IPS-15b (cell line): ENCODE measurements at regions not wholly inside any gene's neighbourhood (a gene's known extent, or its start where the extent isn't known, plus 50 kb on each side); places are given as distances from the start of the nearest gene placed in this dataset.

Source experiments
- H3K27me3 ChIP-seq: one replicate; pipeline ENCODE4 v1.6.1; 2013; ENCODE audit warnings: low read length; ENCODE audit not compliant: control insufficient read depth, insufficient read depth
- H3K36me3 ChIP-seq: one replicate; pipeline ENCODE4 v1.6.1; 2013; ENCODE audit warnings: low read length; ENCODE audit not compliant: control insufficient read depth, insufficient read depth
- H3K4me1 ChIP-seq: one replicate; pipeline ENCODE4 v1.6.1; 2013; ENCODE audit warnings: mild to moderate bottlenecking, low read length; ENCODE audit not compliant: control insufficient read depth, insufficient read depth
- H3K4me3 ChIP-seq: one replicate; pipeline ENCODE4 v1.5.1; 2013; ENCODE audit warnings: low read depth, low read length
- H3K9ac ChIP-seq: one replicate; pipeline ENCODE4 v1.6.1; 2013; ENCODE audit warnings: low read depth, mild to moderate bottlenecking, low read length
- H3K9me3 ChIP-seq: one replicate; pipeline ENCODE4 v1.6.1; 2013; ENCODE audit warnings: mild to moderate bottlenecking, low read length; ENCODE audit not compliant: control insufficient read depth, insufficient read depth

DNA sequence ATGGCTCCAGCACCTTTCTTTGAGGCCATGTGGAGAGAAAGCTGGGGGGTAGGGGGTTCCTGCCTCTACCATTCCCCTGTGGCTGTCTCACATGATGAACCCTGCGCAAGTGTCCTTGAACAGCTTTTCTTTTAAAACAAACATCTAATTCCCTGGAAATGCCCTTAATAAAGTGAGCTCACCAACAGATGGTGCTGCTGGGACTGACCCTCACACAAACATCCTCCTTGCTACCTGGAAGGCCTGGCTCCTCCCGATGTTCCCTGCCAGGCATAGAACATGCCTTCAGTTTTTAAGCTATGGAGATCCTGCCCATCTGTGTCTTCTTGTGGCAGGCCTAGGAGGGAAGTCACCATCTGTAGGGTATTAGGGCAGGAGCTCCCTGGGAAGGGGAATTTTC, 60.7 kb upstream of the GATA6 start:
- no peak overlapping the region for H3K4me3 ChIP-seq
- H3K27me3 ChIP-seq: peaks cover 8% of the 10 kb centered on the region
- peaks cover 3% of the 10 kb centered on the region for H3K4me1 ChIP-seq
- no peaks in the 10 kb centered on the region for H3K9me3 ChIP-seq
- H3K9ac ChIP-seq: no peak overlapping the region
- no peaks in the 10 kb centered on the region for H3K36me3 ChIP-seq

DNA sequence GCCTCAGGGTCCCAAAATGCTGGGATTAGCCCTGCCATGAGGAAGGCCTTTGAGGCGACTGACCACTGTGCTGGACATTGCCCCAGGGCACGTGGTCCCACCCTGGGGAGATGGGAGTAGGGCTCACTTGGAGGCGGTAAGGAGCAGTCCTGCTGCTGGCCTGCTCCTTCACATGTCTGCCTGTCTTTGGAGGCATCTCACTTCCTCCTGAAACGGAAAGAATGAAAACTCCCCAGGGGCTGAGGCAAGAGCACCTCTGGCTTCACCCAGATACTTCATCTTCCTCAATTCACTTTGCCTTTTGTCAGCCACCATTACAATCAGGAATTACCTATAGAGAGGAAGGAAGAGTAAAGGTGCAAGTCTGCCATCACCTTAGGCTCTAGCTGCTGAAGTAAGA, 59.9 kb upstream of the GATA6 start:
- H3K4me1 ChIP-seq: no peaks in the 10 kb centered on the region
- peaks cover 4% of the 10 kb centered on the region for H3K27me3 ChIP-seq
- no peak overlapping the region for H3K4me3 ChIP-seq
- H3K9me3 ChIP-seq: no peaks in the 10 kb centered on the region
- no peaks in the 10 kb centered on the region for H3K36me3 ChIP-seq
- no peak overlapping the region for H3K9ac ChIP-seq

DNA sequence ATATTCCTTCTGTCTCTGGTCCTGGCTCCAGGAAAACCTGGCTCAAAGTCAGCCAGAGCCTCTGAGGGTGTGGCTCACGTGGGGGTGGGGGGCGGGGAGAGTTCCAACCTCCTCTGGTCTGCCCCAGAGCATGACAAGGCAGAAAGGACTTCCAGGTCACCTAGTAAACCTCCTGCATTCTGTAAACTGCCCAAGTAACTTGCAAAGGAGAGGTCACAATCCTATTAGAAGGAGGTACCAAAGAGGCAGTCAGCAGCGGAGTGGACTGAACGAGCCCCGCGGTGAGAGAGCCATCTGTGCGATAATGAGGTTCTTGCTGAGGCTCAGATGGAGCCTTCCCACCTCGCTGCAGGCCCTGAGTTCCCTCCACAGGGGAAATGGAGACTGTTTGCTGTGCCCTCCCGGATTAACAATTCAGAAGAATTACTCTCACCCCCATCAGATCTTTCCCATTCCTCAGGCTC, 58.9 kb upstream of the GATA6 start:
- H3K36me3 ChIP-seq: no peaks in the 10 kb centered on the region
- no peak overlapping the region for H3K9ac ChIP-seq
- peaks cover 4% of the 10 kb centered on the region for H3K27me3 ChIP-seq

DNA sequence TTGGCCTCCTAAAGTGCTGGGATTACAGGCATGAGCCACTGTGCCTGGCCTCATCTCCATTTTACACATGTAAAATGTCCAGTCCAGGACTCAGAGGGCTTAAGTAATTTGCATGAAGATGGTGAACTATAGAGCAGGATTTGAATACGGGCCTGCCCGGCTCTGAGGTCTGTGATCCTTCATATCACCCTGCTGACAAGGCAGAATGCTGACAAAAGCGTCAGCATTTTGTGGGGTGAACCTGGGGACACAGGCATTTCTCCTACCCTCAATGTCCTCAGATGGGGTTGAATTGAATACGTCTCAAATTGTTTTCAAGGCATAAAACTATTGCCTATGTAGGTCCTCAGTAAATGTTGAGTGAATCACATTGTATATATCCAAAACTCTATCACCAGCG, 57.2 kb upstream of the GATA6 start:
- Histone ChIP-seq H3K4me3 (no peak overlapping the region), H3K9ac (no peak overlapping the region)

More for the DNA sequence above, 58.9 kb upstream of the GATA6 start:
- H3K4me1 ChIP-seq: no peaks in the 10 kb centered on the region
- no peak overlapping the region for H3K4me3 ChIP-seq
- no peaks in the 10 kb centered on the region for H3K9me3 ChIP-seq

DNA sequence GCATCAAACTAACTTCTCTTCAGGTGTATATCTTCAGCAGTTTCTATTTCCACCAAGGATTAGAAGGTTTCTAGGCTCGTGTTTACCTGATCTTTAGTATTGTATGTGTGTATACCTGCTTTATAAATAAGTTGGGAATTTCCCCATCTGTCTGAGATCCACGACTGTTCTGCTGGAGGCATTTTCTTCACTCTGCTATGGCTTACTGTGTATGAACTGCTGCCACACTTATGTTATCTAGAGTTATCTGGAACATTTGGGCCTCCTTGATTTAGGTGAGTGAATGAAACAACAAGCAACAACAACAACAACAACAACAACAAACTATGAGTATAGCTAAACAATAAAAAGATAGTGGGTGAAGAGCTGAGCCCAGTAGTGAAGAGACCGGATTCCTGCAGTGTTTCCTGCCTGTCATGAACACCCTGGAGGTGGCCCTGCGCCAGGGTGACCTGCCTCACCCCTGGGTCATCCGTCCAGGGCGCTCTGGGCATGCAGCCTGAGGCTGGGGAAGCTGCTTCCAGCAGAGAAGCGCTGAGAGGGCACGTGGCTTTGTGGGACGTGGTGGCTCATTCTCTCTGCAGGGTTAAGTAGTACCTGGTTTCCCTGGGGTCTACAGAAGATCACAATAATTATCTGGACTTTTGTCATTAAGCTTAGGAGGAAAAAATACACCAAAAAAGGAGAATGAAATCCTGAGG, 56.1 kb upstream of the GATA6 start:
- no peaks in the 10 kb centered on the region for H3K4me1 ChIP-seq
- H3K9ac ChIP-seq: no peak overlapping the region
- no peaks in the 10 kb centered on the region for H3K9me3 ChIP-seq
- H3K4me3 ChIP-seq: no peak overlapping the region
- peaks cover 2% of the 10 kb centered on the region for H3K27me3 ChIP-seq
- H3K36me3 ChIP-seq: no peaks in the 10 kb centered on the region

More for the DNA sequence above, 57.2 kb upstream of the GATA6 start:
- H3K27me3 ChIP-seq: peaks cover 2% of the 10 kb centered on the region
- no peaks in the 10 kb centered on the region for H3K4me1 ChIP-seq
- H3K9me3 ChIP-seq: no peaks in the 10 kb centered on the region
- no peaks in the 10 kb centered on the region for H3K36me3 ChIP-seq

DNA sequence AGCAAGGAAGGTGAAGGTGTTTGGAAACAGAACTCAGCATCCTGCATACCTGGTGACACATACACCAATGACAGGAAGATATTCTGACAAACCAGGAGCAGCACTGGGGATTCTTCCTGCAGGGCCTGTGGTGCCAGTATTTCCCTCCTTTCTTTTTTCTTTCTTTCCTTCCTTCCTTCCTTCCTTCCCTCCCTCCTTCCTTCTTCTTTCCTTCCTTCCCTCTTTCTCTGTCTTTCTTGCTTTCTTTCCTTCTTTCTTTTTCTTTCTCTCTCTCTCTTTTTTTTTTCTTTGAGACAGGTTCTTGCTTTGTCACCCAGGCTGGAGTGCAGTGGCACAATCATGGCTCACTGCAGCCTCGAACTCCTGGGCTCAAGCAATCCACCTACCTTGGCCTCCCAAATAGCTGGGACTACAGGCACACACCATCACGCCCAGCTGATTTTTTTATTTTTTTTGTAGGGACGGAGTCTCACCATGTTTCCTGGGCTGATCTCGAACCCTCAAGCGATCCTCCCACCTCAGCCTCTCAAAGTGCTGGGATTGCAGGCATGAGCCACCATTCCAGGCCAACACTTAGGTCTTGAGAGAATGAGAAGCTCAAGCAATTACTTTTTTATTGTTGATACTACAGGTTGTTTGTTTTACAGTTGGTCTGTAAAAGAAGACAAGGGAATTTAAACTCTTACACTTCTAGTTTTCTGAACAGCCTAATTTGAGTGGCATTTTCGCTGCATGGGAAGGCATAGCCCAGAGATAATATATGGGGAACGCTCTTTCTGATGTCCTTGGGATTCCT, 54.7 kb upstream of the GATA6 start:
- Histone ChIP-seq H3K36me3 (no peaks in the 10 kb centered on the region), H3K4me3 (no peak overlapping the region), H3K27me3 (peaks cover 2% of the 10 kb centered on the region), H3K4me1 (no peaks in the 10 kb centered on the region), H3K9me3 (no peaks in the 10 kb centered on the region), H3K9ac (no peak overlapping the region)

DNA sequence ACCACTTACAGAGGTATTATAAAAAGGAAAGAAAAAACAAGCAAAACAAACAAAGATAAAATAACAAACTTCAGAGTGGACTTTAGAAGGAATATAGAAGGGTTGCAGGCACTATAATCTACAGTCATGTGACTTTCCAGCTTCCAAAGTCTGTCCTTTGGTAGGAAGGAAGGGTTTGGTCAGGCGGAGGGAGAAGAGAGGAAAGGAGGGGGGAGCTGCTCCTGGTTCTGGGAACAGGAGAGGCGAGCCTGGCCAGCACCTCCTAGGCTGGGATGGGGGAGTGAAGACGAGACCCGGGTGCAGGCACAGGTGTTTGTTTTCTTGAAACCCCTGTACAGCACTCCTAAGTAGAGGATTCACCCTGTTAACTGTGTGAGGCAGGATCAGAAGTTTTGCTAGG, 53.8 kb upstream of the GATA6 start:
- no peak overlapping the region for H3K4me3 ChIP-seq
- no peaks in the 10 kb centered on the region for H3K36me3 ChIP-seq
- H3K9ac ChIP-seq: no peak overlapping the region
- no peaks in the 10 kb centered on the region for H3K4me1 ChIP-seq
- H3K27me3 ChIP-seq: peaks cover 2% of the 10 kb centered on the region
- H3K9me3 ChIP-seq: no peaks in the 10 kb centered on the region
